Esophagus muscularis mucosa (tissue), 2 donors: ENCODE measurements at regions not wholly inside any gene's neighbourhood (a gene's known extent, or its start where the extent isn't known, plus 50 kb on each side); places are given as distances from the start of the nearest gene placed in this dataset.

Experiments used
- EP300 ChIP-seq: sonication (generic); formaldehyde crosslinking; IDR thresholded peaks from one replicate; pipeline ENCODE4 v1.6.1; 2017; ENCODE audit warnings: antibody characterized with exemption
- POLR2A ChIP-seq: fragments of 450-650 bp; IDR thresholded peaks from one replicate; pipeline ENCODE4 v1.6.1; 2017; ENCODE audit warnings: antibody characterized with exemption, moderate library complexity, mild to moderate bottlenecking, low read depth

DNA sequence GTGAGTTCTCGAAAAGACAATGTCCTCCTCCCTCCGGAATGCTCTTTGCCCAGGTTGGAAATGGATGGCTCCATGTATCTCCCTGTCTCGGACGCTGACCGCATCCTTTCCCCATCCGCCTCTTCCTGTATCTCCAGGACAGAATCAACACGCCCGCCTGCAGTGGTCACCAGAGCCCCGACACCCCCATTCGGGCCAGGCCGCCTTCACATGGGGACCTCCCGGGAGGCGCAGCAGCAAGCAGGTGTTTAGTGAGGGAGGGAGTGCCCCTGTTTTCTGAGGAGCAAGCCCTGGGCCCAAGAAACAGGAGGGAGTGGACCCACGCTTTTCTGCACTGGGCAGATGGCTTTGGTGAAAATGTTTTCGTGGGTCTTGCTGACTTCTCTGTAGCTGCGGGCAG is 83.5 kb upstream of the TTC34 start:
- no peak for TF ChIP-seq POLR2A
- TF ChIP-seq EP300 = no peak
